Colon (tissue), 2 donors: ENCODE measurements at regions not wholly inside any gene's neighbourhood (a gene's known extent, or its start where the extent isn't known, plus 50 kb on each side); places are given as distances from the start of the nearest gene placed in this dataset.
"Not testable (repeated sequence)": the region's sequence is repeated elsewhere in the genome, so short reads cannot be mapped to it uniquely, and the experiment has no call there.

ENCODE experiments used
- FAIRE-seq: peaks from 2 replicates; lab custom pipeline; 2012; peaks lifted over from hg19 to GRCh38; lab: Jason Lieb, UNC
- donor health status: control.
- donor health status: control.

- FAIRE-seq, result not testable (repeated sequence)
Observed at GRCh38 chr5:148744380-148744779, 82.0 kb upstream of the ADRB2 start.

- no peak for FAIRE-seq
Observed at GRCh38 chr5:148746826-148747535, 79.4 kb upstream of the ADRB2 start.

- no peak for FAIRE-seq
Observed at GRCh38 chr5:148747536-148747906, 78.9 kb upstream of the ADRB2 start.

GRCh38 chr5:148748702-148749392, 77.6 kb upstream of the ADRB2 start:
- no peak for FAIRE-seq

GRCh38 chr5:148750614-148751013, 75.8 kb upstream of the ADRB2 start:
- FAIRE-seq, result no peak

GRCh38 chr5:148751025-148751424, 75.4 kb upstream of the ADRB2 start:
- FAIRE-seq, result no peak

- FAIRE-seq, result not testable (repeated sequence)
Observed at GRCh38 chr5:148752375-148752774, 74.0 kb upstream of the ADRB2 start.

GRCh38 chr5:148759101-148759500, 67.3 kb upstream of the ADRB2 start:
- no peak for FAIRE-seq

GRCh38 chr5:148760945-148761638, 65.3 kb upstream of the ADRB2 start:
- FAIRE-seq, result no peak

GRCh38 chr5:148763996-148764395, 62.4 kb upstream of the ADRB2 start:
- FAIRE-seq, result no peak

GRCh38 chr5:148765061-148765460, 61.4 kb upstream of the ADRB2 start:
- FAIRE-seq, result no peak

- no peak for FAIRE-seq
Observed at GRCh38 chr5:148768806-148769415, 57.5 kb upstream of the ADRB2 start.

GRCh38 chr5:148769941-148770340, 56.5 kb upstream of the ADRB2 start:
- no peak for FAIRE-seq

- FAIRE-seq, result no peak
Observed at GRCh38 chr5:148774313-148774712, 52.1 kb upstream of the ADRB2 start.

GRCh38 chr5:148776261-148776660, 50.1 kb upstream of the ADRB2 start:
- FAIRE-seq, result no peak
